BJ (cell line): ENCODE measurements at regions not wholly inside any gene's neighbourhood (a gene's known extent, or its start where the extent isn't known, plus 50 kb on each side); places are given as distances from the start of the nearest gene placed in this dataset.

ENCODE experiments used
- CTCF ChIA-PET: fragments of 350-600 bp; formaldehyde crosslinking; extraction: SDS; loops from one replicate; lab custom pipeline; 2021; ENCODE audit warnings: antibody characterized with exemption, inconsistent platforms; lab: Yijun Ruan, JAX
- POLR2A ChIA-PET: fragments of 300-600 bp; sonication (Branson Sonifier 250); formaldehyde crosslinking; extraction: SDS; loops from one replicate; lab custom pipeline; 2021; ENCODE audit warnings: antibody characterized with exemption; lab: Charles Lee
- DNase-seq: peaks from one replicate; pipeline ENCODE4 v3.0.0-alpha.2; 2011; ENCODE audit warnings: low read depth
- H3K27me3 ChIP-seq: 2 replicates; pipeline ENCODE4 v1.6.0; 2011; ENCODE audit warnings: low read length; ENCODE audit not compliant: control insufficient read depth, insufficient read depth
- H3K36me3 ChIP-seq: 2 replicates; pipeline ENCODE4 v1.5.1; 2011; ENCODE audit warnings: low read length; ENCODE audit not compliant: control insufficient read depth, insufficient read depth
- H3K4me3 ChIP-seq: 2 replicates; pipeline ENCODE4 v1.5.1; 2011; ENCODE audit warnings: low read depth, mild to moderate bottlenecking, control low read depth, low read length
- TF ChIP-seq, protein P1 (sequence below): IDR thresholded peaks from 2 replicates; pipeline ENCODE4 v1.5.1; 2011; ENCODE audit warnings: low read depth, mild to moderate bottlenecking, control low read depth, inconsistent platforms, low read length, moderate library complexity; ENCODE audit not compliant: insufficient read depth

DNA sequence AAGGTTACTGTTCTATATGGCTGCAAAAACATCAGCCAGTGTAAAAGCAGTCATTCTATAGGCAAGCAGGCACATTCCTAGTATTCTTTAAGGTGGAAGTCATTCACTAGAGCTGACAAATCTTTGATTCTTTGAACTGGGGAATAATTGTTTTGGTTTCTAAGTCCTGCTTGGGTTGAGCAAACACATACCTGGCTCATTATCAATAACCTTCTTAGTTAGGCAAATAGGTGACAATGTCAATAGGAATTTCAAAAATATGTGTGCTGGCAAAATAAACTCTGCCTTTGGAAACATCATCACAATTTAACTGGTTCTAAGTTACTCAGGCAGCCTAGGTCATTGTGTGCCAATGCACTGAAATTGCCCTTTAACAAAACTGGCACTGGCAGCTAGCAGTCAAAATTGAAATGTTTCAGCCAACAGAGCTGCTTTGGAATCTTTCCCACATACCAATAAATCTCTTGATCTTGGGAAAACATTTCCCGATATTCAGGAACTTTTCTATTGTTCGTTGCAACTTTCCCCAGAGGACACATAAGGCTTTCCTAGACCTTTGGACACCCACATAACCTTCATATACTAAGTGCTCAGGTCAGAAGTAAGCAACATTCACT lies 402.0 kb upstream of the MMADHC start:
- H3K27me3 ChIP-seq, result no peaks in the 10 kb centered on the region
- POLR2A ChIA-PET, result no interaction called here
- DNase-seq, result no peak
- TF ChIP-seq, protein P1, sequence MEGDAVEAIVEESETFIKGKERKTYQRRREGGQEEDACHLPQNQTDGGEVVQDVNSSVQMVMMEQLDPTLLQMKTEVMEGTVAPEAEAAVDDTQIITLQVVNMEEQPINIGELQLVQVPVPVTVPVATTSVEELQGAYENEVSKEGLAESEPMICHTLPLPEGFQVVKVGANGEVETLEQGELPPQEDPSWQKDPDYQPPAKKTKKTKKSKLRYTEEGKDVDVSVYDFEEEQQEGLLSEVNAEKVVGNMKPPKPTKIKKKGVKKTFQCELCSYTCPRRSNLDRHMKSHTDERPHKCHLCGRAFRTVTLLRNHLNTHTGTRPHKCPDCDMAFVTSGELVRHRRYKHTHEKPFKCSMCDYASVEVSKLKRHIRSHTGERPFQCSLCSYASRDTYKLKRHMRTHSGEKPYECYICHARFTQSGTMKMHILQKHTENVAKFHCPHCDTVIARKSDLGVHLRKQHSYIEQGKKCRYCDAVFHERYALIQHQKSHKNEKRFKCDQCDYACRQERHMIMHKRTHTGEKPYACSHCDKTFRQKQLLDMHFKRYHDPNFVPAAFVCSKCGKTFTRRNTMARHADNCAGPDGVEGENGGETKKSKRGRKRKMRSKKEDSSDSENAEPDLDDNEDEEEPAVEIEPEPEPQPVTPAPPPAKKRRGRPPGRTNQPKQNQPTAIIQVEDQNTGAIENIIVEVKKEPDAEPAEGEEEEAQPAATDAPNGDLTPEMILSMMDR, result no peak
- H3K4me3 ChIP-seq, result no peak overlapping the region
- CTCF ChIA-PET, result no interaction called here
- H3K36me3 ChIP-seq, result no peaks in the 10 kb centered on the region

DNA sequence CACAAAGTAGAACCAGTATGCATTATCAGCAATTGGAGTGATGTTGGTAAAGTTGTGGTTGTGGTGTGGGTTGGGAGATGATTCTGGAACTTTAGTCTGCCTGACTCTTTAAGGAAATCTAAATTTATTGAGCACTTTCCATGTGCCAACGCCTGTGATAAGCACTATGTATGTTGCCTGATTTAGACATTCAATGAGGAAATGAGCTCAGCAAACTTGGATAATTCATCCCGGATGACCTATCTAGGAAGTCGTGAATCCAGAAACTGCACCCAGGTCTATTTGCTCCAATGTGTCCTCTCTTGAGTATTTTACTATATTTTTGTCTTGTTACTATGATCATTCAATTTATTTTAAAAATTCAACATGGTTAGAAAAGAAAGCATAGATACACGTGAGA lies 400.8 kb upstream of the MMADHC start:
- H3K27me3 ChIP-seq, result no peaks in the 10 kb centered on the region
- POLR2A ChIA-PET, result no interaction called here
- CTCF ChIA-PET, result no interaction called here
- DNase-seq, result no peak
- H3K36me3 ChIP-seq, result no peaks in the 10 kb centered on the region
- no peak overlapping the region for H3K4me3 ChIP-seq
- TF ChIP-seq, protein P1, result no peak

DNA sequence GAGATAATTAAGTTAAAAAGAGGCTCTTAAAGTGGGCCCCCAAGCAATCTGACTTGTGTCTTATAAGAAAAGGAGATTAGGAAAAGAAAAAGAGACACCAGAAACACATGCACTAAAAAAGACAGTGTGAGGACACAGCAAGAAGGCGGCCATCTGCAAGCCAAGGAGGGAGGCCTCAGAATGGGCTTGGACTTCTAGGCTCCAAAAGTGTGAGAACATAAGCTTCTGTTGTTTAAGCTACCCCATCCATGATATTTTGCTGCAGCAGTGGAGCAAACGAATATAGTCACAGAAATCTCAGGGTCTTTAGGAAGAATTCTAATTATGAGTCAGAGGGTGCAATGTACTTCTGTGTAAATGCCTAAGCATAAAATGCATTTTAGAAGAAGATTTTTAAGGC lies 399.3 kb upstream of the MMADHC start:
- Histone ChIP-seq H3K27me3 (no peaks in the 10 kb centered on the region), H3K4me3 (no peak overlapping the region), H3K36me3 (no peaks in the 10 kb centered on the region)
- DNase-seq, result no peak
- CTCF ChIA-PET, result no interaction called here
- TF ChIP-seq, protein P1, result no peak
- POLR2A ChIA-PET, result no interaction called here

DNA sequence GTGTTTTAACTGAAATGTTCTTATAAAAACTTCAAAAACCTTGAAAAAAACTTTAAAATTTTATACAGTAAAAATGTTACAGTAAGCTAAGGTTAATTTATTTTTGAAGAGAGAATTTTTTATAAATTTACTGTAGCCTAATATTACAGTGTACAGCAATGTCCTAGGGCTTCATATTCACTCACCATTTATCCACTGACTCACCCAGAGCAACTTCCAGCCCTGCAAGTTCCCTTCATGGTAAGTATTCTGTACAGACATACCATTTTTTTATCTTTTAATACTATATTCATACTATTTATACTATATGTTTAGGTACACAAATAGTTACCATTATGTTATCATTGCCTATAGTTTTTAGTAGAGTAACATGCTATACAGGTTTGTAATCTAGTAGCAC lies 396.7 kb upstream of the MMADHC start:
- POLR2A ChIA-PET, result no interaction called here
- Histone ChIP-seq H3K4me3 (no peak overlapping the region), H3K36me3 (no peaks in the 10 kb centered on the region), H3K27me3 (no peaks in the 10 kb centered on the region)
- no peak for DNase-seq
- CTCF ChIA-PET, result no interaction called here
- TF ChIP-seq, protein P1, result no peak

DNA sequence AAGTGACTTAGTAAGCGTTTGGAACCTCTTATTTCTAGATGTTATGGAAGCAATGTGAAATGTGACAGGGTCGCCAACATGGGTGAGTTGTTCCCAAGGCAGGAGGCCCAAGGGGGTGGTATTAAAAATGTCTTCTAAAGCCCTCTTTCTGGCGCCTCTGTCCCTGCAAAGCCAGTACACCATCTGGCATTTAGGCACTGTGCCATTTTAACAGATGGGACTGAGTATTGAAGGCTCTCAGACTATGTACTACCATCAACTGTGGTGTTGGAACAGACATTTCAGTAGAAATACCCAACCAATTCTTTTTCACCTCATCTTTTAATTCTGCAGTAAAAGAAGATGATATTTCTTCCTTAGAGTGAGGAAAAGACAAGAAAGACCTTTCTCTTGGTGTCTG lies 384.5 kb upstream of the MMADHC start:
- POLR2A ChIA-PET, result no interaction called here
- DNase-seq, result no peak
- TF ChIP-seq, protein P1, result no peak
- CTCF ChIA-PET, result no interaction called here
- Histone ChIP-seq H3K27me3 (no peaks in the 10 kb centered on the region), H3K36me3 (no peaks in the 10 kb centered on the region), H3K4me3 (no peak overlapping the region)
